ENCODE measurements at regions not wholly inside any gene's neighbourhood (a gene's known extent, or its start where the extent isn't known, plus 50 kb on each side); places are given as distances from the start of the nearest gene placed in this dataset.

GRCh38 chr10:45180946-45181875 is 134.2 kb downstream of the OR13A1 start:
- H3K9ac ChIP-seq (ENCODE audit: low read length in 5 of 5): no peak overlapping the region

GRCh38 chr10:45183174-45183573 is 132.2 kb downstream of the OR13A1 start:
- Histone ChIP-seq H3K27ac (ENCODE audit: low read depth, low read length) (no peak overlapping the region), H3K4me3 (ENCODE audit: low read depth in 1 of 5, low read length in 5 of 5) (no peak overlapping the region), H3K27me3 (ENCODE audit: control insufficient read depth in 5 of 5, insufficient read depth in 4 of 5, low read length in 5 of 5) (no peaks in the 10 kb centered on the region), H3K9ac (ENCODE audit: low read length in 5 of 5) (no peak overlapping the region), H3K4me1 (ENCODE audit: control insufficient read depth in 5 of 5, insufficient read depth in 5 of 5, low read length in 5 of 5) (peaks cover 0 to 15% (median 6%) of the 10 kb centered on the region in 5 donors), H3K9me3 (ENCODE audit: control insufficient read depth in 5 of 5, low read length in 5 of 5) (no peaks in the 10 kb centered on the region), H3K36me3 (ENCODE audit: control insufficient read depth in 5 of 5, insufficient read depth in 5 of 5, low read length in 5 of 5) (no peaks in the 10 kb centered on the region)

More at GRCh38 chr10:45180946-45181875, 134.2 kb downstream of the OR13A1 start:
- Histone ChIP-seq H3K4me3 (ENCODE audit: low read depth in 1 of 5, low read length in 5 of 5) (no peak overlapping the region), H3K27me3 (ENCODE audit: control insufficient read depth in 5 of 5, insufficient read depth in 4 of 5, low read length in 5 of 5) (no peaks in the 10 kb centered on the region), H3K9me3 (ENCODE audit: control insufficient read depth in 5 of 5, low read length in 5 of 5) (no peaks in the 10 kb centered on the region), H3K36me3 (ENCODE audit: control insufficient read depth in 5 of 5, insufficient read depth in 5 of 5, low read length in 5 of 5) (no peaks in the 10 kb centered on the region), H3K27ac (ENCODE audit: low read depth, low read length) (no peak overlapping the region), H3K4me1 (ENCODE audit: control insufficient read depth in 5 of 5, insufficient read depth in 5 of 5, low read length in 5 of 5) (peaks cover 0 to 15% (median 6%) of the 10 kb centered on the region in 5 donors)

- Histone ChIP-seq H3K4me3 (ENCODE audit: low read depth in 1 of 5, low read length in 5 of 5) (no peak overlapping the region), H3K9me3 (ENCODE audit: control insufficient read depth in 5 of 5, low read length in 5 of 5) (no peaks in the 10 kb centered on the region), H3K4me1 (ENCODE audit: control insufficient read depth in 5 of 5, insufficient read depth in 5 of 5, low read length in 5 of 5) (peaks cover 0 to 9% (median 0%) of the 10 kb centered on the region in 5 donors), H3K27me3 (ENCODE audit: control insufficient read depth in 5 of 5, insufficient read depth in 4 of 5, low read length in 5 of 5) (peaks cover 0 to 10% (median 9%) of the 10 kb centered on the region in 5 donors), H3K36me3 (ENCODE audit: control insufficient read depth in 5 of 5, insufficient read depth in 5 of 5, low read length in 5 of 5) (no peaks in the 10 kb centered on the region), H3K27ac (ENCODE audit: low read depth, low read length) (no peak overlapping the region), H3K9ac (ENCODE audit: low read length in 5 of 5) (no peak overlapping the region)
Observed at GRCh38 chr10:45197816-45198485, 117.5 kb downstream of the OR13A1 start.

GRCh38 chr10:45198486-45199204 is 116.8 kb downstream of the OR13A1 start:
- Histone ChIP-seq H3K36me3 (ENCODE audit: control insufficient read depth in 5 of 5, insufficient read depth in 5 of 5, low read length in 5 of 5) (no peaks in the 10 kb centered on the region), H3K4me1 (ENCODE audit: control insufficient read depth in 5 of 5, insufficient read depth in 5 of 5, low read length in 5 of 5) (peaks cover 0 to 9% (median 0%) of the 10 kb centered on the region in 5 donors), H3K27ac (ENCODE audit: low read depth, low read length) (no peak overlapping the region), H3K9ac (ENCODE audit: low read length in 5 of 5) (no peak overlapping the region), H3K9me3 (ENCODE audit: control insufficient read depth in 5 of 5, low read length in 5 of 5) (no peaks in the 10 kb centered on the region), H3K27me3 (ENCODE audit: control insufficient read depth in 5 of 5, insufficient read depth in 4 of 5, low read length in 5 of 5) (peaks cover 0 to 10% (median 9%) of the 10 kb centered on the region in 5 donors), H3K4me3 (ENCODE audit: low read depth in 1 of 5, low read length in 5 of 5) (peak overlapping the region in 3 of 5 donors; percentile 17 to 31 (median 26))

GRCh38 chr10:45199205-45199740 is 116.1 kb downstream of the OR13A1 start:
- Histone ChIP-seq H3K27ac (ENCODE audit: low read depth, low read length) (no peak overlapping the region), H3K36me3 (ENCODE audit: control insufficient read depth in 5 of 5, insufficient read depth in 5 of 5, low read length in 5 of 5) (no peaks in the 10 kb centered on the region), H3K4me3 (ENCODE audit: low read depth in 1 of 5, low read length in 5 of 5) (peak overlapping the region in 3 of 5 donors; percentile 17 to 31 (median 26))

GRCh38 chr10:45201271-45201670 is 114.1 kb downstream of the OR13A1 start:
- H3K9me3 ChIP-seq (ENCODE audit: control insufficient read depth in 5 of 5, low read length in 5 of 5): no peaks in the 10 kb centered on the region
- peaks cover 0 to 18% (median 9%) of the 10 kb centered on the region in 5 donors for H3K27me3 ChIP-seq (ENCODE audit: control insufficient read depth in 5 of 5, insufficient read depth in 4 of 5, low read length in 5 of 5)
- no peak overlapping the region for H3K27ac ChIP-seq (ENCODE audit: low read depth, low read length)

More at GRCh38 chr10:45199205-45199740, 116.1 kb downstream of the OR13A1 start:
- peaks cover 0 to 14% (median 9%) of the 10 kb centered on the region in 5 donors for H3K27me3 ChIP-seq (ENCODE audit: control insufficient read depth in 5 of 5, insufficient read depth in 4 of 5, low read length in 5 of 5)
- H3K4me1 ChIP-seq (ENCODE audit: control insufficient read depth in 5 of 5, insufficient read depth in 5 of 5, low read length in 5 of 5): peaks cover 0 to 9% (median 0%) of the 10 kb centered on the region in 5 donors
- no peaks in the 10 kb centered on the region for H3K9me3 ChIP-seq (ENCODE audit: control insufficient read depth in 5 of 5, low read length in 5 of 5)
- H3K9ac ChIP-seq (ENCODE audit: low read length in 5 of 5): no peak overlapping the region

GRCh38 chr10:45202242-45202641 is 113.2 kb downstream of the OR13A1 start:
- Histone ChIP-seq H3K4me1 (ENCODE audit: control insufficient read depth in 5 of 5, insufficient read depth in 5 of 5, low read length in 5 of 5) (peaks cover 0 to 9% (median 0%) of the 10 kb centered on the region in 5 donors), H3K27me3 (ENCODE audit: control insufficient read depth in 5 of 5, insufficient read depth in 4 of 5, low read length in 5 of 5) (peaks cover 0 to 18% (median 9%) of the 10 kb centered on the region in 5 donors), H3K4me3 (ENCODE audit: low read depth in 1 of 5, low read length in 5 of 5) (no peak overlapping the region), H3K9me3 (ENCODE audit: control insufficient read depth in 5 of 5, low read length in 5 of 5) (no peaks in the 10 kb centered on the region), H3K27ac (ENCODE audit: low read depth, low read length) (no peak overlapping the region), H3K36me3 (ENCODE audit: control insufficient read depth in 5 of 5, insufficient read depth in 5 of 5, low read length in 5 of 5) (no peaks in the 10 kb centered on the region), H3K9ac (ENCODE audit: low read length in 5 of 5) (no peak overlapping the region)

More at GRCh38 chr10:45201271-45201670, 114.1 kb downstream of the OR13A1 start:
- Histone ChIP-seq H3K4me1 (ENCODE audit: control insufficient read depth in 5 of 5, insufficient read depth in 5 of 5, low read length in 5 of 5) (peaks cover 0 to 9% (median 0%) of the 10 kb centered on the region in 5 donors), H3K36me3 (ENCODE audit: control insufficient read depth in 5 of 5, insufficient read depth in 5 of 5, low read length in 5 of 5) (no peaks in the 10 kb centered on the region), H3K9ac (ENCODE audit: low read length in 5 of 5) (no peak overlapping the region), H3K4me3 (ENCODE audit: low read depth in 1 of 5, low read length in 5 of 5) (no peak overlapping the region)

GRCh38 chr10:45204954-45205775 is 110.2 kb downstream of the OR13A1 start:
- Histone ChIP-seq H3K36me3 (ENCODE audit: control insufficient read depth in 5 of 5, insufficient read depth in 5 of 5, low read length in 5 of 5) (no peaks in the 10 kb centered on the region), H3K9ac (ENCODE audit: low read length in 5 of 5) (no peak overlapping the region), H3K27me3 (ENCODE audit: control insufficient read depth in 5 of 5, insufficient read depth in 4 of 5, low read length in 5 of 5) (peaks cover 0 to 9% (median 2%) of the 10 kb centered on the region in 5 donors), H3K4me1 (ENCODE audit: control insufficient read depth in 5 of 5, insufficient read depth in 5 of 5, low read length in 5 of 5) (no peaks in the 10 kb centered on the region), H3K4me3 (ENCODE audit: low read depth in 1 of 5, low read length in 5 of 5) (no peak overlapping the region), H3K9me3 (ENCODE audit: control insufficient read depth in 5 of 5, low read length in 5 of 5) (no peaks in the 10 kb centered on the region), H3K27ac (ENCODE audit: low read depth, low read length) (no peak overlapping the region)

GRCh38 chr10:45209888-45210287 is 105.5 kb downstream of the OR13A1 start:
- H3K4me3 ChIP-seq (ENCODE audit: low read depth in 1 of 5, low read length in 5 of 5): no peak overlapping the region
- no peak overlapping the region for H3K27ac ChIP-seq (ENCODE audit: low read depth, low read length)
- H3K9me3 ChIP-seq (ENCODE audit: control insufficient read depth in 5 of 5, low read length in 5 of 5): peaks cover 0 to 3% (median 0%) of the 10 kb centered on the region in 5 donors
- H3K4me1 ChIP-seq (ENCODE audit: control insufficient read depth in 5 of 5, insufficient read depth in 5 of 5, low read length in 5 of 5): no peaks in the 10 kb centered on the region
- H3K9ac ChIP-seq (ENCODE audit: low read length in 5 of 5): no peak overlapping the region
- peaks cover 0 to 9% (median 0%) of the 10 kb centered on the region in 5 donors for H3K27me3 ChIP-seq (ENCODE audit: control insufficient read depth in 5 of 5, insufficient read depth in 4 of 5, low read length in 5 of 5)
- no peaks in the 10 kb centered on the region for H3K36me3 ChIP-seq (ENCODE audit: control insufficient read depth in 5 of 5, insufficient read depth in 5 of 5, low read length in 5 of 5)

All from subcutaneous abdominal adipose tissue (tissue), 5 donors.